ENCODE measurements at regions not wholly inside any gene's neighbourhood (a gene's known extent, or its start where the extent isn't known, plus 50 kb on each side); places are given as distances from the start of the nearest gene placed in this dataset.

DNA sequence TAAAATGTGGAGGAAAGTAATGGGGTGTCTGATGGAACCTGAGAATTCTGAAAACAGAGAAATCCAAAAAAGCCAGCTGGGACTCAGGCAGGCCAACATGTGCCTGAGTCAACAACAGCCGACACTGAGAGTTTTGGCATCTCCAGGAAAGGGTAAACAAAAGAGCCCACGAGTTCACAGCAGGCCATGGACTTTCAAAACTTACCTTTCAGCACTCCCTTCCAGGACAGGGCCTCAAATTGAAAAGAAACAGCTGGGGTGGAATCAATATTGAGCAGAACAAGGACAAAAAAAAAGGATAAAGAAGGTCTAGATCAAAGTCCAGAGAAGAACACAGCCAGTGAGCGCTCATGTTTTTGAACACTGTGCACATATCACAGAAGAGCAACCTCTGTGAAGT is 735.4 kb upstream of the GRM7 start:
- in situ Hi-C loops (cut with MboI; ENCODE audit: low sequenced_read_pairs): no loop called here

- in situ Hi-C loops (cut with MboI; ENCODE audit: low sequenced_read_pairs): no loop called here
Observed at GRCh38 chr3:6132684-6133432, 728.1 kb upstream of the GRM7 start.

DNA sequence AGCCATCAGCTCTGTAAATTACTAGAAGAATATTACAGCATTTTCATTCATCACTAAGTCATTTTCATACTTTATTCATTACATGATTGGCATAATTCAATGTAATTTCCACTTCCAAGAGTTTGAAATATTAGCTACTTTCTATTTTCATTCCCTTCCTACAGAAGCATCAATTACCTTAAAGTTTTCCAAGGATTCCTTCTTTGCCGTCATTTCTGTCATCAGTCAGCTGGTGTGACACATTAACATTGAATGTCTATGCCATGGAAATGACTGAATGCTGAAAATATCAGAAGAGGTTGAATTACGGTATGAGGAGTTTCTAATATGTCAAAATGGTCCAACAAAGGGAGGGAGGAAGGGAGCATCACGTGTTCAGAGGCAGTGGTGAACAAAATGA is 718.2 kb upstream of the GRM7 start:
- in situ Hi-C loops (cut with MboI; ENCODE audit: low sequenced_read_pairs): no loop called here

- in situ Hi-C loops (cut with MboI; ENCODE audit: low sequenced_read_pairs): no loop called here
Observed at GRCh38 chr3:6147883-6148282, 713.0 kb upstream of the GRM7 start.

GRCh38 chr3:6155650-6156338 is 705.1 kb upstream of the GRM7 start:
- in situ Hi-C loops (cut with MboI; ENCODE audit: low sequenced_read_pairs): no loop called here

DNA sequence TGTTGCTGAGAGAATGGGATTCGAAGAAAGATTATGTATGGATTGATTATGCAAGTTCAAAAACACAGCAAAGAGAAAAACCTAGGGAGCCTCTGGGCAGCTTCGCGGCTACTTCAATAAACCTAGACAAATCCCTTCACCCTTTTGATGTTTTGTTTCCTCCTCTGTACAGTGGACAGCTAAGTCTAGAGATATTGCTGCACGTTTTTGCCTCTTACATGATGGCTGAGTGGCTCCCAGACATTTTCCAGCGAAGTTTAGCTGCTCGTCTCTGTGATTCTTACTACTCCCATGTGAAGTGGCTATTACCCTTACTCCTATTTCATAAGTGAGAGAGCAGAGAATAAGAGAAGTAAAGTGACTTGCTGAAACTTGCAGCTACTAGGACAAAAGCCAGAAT is 695.0 kb upstream of the GRM7 start:
- in situ Hi-C loops (cut with MboI; ENCODE audit: low sequenced_read_pairs): no loop called here

- in situ Hi-C loops (cut with MboI; ENCODE audit: low sequenced_read_pairs): no loop called here
Observed at GRCh38 chr3:6168256-6168655, 692.7 kb upstream of the GRM7 start.

DNA sequence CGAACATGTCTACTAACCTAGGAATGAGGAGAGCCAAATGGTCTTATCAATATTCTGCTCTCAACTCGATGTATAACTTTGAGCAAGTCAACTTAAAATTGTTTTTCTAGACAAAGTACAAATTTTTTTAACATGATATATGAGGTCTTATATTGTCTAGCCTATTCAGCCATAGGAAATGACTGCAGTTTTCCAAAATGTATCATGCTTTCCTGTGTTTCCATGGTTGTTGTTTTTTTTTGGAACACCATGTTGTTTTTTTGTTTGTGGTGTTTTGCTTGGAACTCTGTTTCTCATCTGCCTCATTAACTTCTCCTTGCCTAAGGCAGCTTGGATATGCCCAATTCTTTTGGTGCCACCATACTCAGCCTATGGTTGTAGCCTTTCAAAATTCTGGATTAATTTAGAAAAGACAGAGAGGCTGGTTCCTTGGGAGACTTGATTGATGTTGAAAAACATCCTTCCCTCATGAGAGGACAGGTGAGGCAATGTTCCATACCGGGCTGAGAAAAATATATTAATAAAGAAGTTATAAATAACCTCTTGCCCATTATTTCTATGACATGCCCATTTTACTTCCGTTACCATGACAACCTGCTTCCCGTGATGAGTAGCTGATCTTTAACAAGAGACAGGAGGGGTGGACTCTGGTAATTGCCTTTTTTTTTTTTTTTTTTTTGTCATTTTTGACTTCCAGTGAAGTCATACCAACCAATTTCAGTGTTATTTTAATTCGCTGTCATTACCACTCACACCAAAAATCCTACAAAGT is 687.9 kb upstream of the GRM7 start:
- in situ Hi-C loops (cut with MboI; ENCODE audit: low sequenced_read_pairs): no loop called here

- in situ Hi-C loops (cut with MboI; ENCODE audit: low sequenced_read_pairs): no loop called here
Observed at GRCh38 chr3:6177417-6177816, 683.5 kb upstream of the GRM7 start.

DNA sequence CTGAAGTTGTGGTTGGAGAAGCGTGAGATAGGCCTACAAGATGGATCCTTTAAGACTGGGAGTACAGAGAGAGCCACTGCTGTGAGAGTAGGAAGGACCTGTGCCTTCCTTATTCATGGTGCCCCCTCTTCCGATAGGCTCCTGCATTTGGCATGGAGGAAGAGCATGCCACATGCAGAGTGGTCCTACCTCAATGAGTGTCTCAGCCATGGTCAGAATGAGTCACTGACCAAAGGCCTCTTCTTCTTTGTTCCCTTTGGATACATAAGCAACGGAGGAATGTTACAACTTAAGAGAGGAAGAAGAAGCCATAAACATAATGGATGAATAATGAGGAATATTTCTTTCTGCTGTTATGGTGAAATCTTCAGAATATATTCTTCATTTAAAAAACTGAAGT is 681.2 kb upstream of the GRM7 start:
- in situ Hi-C loops (cut with MboI; ENCODE audit: low sequenced_read_pairs): no loop called here

DNA sequence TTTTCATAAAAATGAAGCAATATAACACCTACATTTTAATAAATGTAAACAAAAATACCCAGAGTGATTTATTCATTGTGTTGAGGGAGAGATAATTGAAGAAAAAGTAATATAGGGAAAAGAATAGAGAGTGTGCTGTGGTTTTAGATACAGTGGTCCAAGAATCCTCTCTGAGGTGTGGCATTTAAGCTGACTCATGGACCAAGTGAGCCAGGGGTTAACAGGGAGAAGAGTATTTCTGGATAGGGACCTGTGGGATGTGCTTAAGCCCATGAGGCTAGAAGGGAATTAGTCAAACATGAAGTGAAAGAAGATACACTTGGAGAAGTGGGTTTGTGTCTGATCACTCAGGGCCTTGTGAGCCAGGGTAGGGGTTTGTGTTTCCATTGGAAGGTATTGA is 680.7 kb upstream of the GRM7 start:
- in situ Hi-C loops (cut with MboI; ENCODE audit: low sequenced_read_pairs): no loop called here

DNA sequence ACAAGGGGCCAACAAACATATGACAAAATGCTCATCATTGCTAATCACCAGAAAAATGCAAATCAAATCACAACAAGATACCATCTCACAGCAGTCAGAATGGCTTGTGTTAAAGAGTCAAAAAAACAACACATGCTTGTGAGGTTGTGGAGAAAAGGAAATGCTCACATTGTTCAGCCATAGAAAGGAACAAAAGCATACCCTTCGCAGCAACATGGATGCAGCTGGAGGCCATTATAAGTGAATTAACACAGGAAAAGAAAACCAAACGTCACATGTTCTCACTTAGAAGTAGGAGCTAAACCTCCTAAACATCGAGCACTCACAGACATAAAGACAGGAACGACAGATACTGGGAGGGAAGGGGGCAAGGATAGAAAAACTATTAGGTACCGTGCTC is 678.4 kb upstream of the GRM7 start:
- in situ Hi-C loops (cut with MboI; ENCODE audit: low sequenced_read_pairs): no loop called here

GRCh38 chr3:6182909-6183308 is 678.0 kb upstream of the GRM7 start:
- in situ Hi-C loops (cut with MboI; ENCODE audit: low sequenced_read_pairs): no loop called here

- in situ Hi-C loops (cut with MboI; ENCODE audit: low sequenced_read_pairs): no loop called here
Observed at GRCh38 chr3:6189384-6189783, 671.5 kb upstream of the GRM7 start.

DNA sequence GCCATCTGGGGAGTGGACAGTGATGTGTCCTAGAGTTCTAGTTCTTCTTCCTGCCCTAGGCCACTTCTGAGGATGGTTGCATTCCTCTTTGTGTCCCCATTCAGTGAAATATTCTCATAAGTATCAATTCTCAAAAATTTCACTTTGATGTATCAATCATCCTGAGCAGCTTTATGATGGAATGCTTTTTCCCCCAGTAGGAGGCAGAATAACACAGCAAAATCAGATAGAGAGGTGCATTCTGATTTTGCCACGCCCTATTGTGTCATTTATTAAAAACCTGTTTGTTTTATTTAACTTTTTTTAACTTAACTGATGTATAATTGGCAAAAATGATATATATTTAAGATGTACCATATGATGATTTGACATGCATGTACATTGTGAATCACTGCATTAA is 656.0 kb upstream of the GRM7 start:
- in situ Hi-C loops (cut with MboI; ENCODE audit: low sequenced_read_pairs): no loop called here

GRCh38 chr3:6216135-6217026 is 644.5 kb upstream of the GRM7 start:
- in situ Hi-C loops (cut with MboI; ENCODE audit: low sequenced_read_pairs): no loop called here

GRCh38 chr3:6220447-6220846 is 640.5 kb upstream of the GRM7 start:
- in situ Hi-C loops (cut with MboI; ENCODE audit: low sequenced_read_pairs): no loop called here

GRCh38 chr3:6222069-6222468 is 638.8 kb upstream of the GRM7 start:
- in situ Hi-C loops (cut with MboI; ENCODE audit: low sequenced_read_pairs): no loop called here

- in situ Hi-C loops (cut with MboI; ENCODE audit: low sequenced_read_pairs): no loop called here
Observed at GRCh38 chr3:6223572-6223971, 637.3 kb upstream of the GRM7 start.

DNA sequence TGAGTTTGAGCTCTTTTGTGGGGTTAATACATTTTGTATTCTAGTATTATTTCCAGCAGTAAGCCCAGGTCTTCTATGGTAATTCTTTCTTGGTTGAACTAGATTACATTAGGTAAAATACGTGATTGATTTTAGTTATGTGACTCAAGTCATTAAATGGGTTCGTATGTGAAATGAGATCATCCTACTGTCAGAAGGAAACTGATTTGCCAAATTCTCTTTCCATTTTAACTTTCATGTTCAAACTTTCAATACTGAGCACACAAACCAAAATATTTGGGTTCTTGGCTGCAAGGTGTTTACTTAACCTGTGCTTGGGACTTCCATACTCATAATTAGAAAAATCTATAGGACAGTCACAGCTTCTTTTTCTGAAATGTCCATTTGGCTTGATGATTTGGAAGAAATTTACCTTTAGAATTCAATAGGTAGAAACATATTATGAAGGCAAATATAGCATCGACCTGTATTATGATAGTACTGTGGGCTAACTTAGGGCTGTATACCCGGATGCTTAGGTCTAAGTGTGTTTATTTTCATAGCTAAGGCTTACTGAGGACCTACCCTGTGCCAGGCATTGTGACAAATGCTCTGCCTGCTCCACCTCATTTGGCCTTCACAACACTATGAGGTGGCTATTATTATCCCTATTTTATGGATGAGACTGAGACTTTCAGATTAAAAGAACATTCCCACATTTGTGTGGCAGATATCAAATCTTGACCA is 631.8 kb upstream of the GRM7 start:
- in situ Hi-C loops (cut with MboI; ENCODE audit: low sequenced_read_pairs): no loop called here
